NOMO-1 (cell line): ENCODE measurements at regions not wholly inside any gene's neighbourhood (a gene's known extent, or its start where the extent isn't known, plus 50 kb on each side); places are given as distances from the start of the nearest gene placed in this dataset.
A peak's percentile ranks its signal among the peaks of the same experiment; 100 is the strongest.

Source experiments
- DNase-seq, 2 experiments: peaks; one replicate each; lab custom pipeline; 2025; ENCODE audit not compliant: unreplicated experiment in 2 of 2; lab: John Stamatoyannopoulos, UW

- peak in 1 of 2 experiments; percentile 3 for DNase-seq
Measured at GRCh38 chr17:65370669-65371131, 190.7 kb downstream of the AXIN2 start.

- DNase-seq: no peak
Measured at GRCh38 chr17:65368341-65368740, 193.1 kb downstream of the AXIN2 start.

GRCh38 chr17:65366102-65366844 is 195.2 kb downstream of the AXIN2 start:
- no peak for DNase-seq

- DNase-seq: no peak
Measured at GRCh38 chr17:65365169-65365568, 196.3 kb downstream of the AXIN2 start.

- DNase-seq: no peak
Measured at GRCh38 chr17:65364438-65364837, 197.0 kb downstream of the AXIN2 start.

- DNase-seq: no peak
Measured at GRCh38 chr17:65362826-65363225, 198.6 kb downstream of the AXIN2 start.

- DNase-seq: no peak
Measured at GRCh38 chr17:65360961-65361552, 200.4 kb downstream of the AXIN2 start.

GRCh38 chr17:65359016-65359415 is 202.4 kb downstream of the AXIN2 start:
- DNase-seq: no peak

- no peak for DNase-seq
Measured at GRCh38 chr17:65356536-65356935, 204.9 kb downstream of the AXIN2 start.

GRCh38 chr17:65355246-65355645 is 206.2 kb downstream of the AXIN2 start:
- no peak for DNase-seq

GRCh38 chr17:65349916-65350315 is 211.5 kb downstream of the AXIN2 start:
- no peak for DNase-seq

GRCh38 chr17:65346166-65346565 is 209.0 kb downstream of the RGS9 start:
- no peak for DNase-seq

GRCh38 chr17:65345261-65346005 is 208.3 kb downstream of the RGS9 start:
- no peak for DNase-seq

- DNase-seq: no peak
Measured at GRCh38 chr17:65340401-65340800, 203.2 kb downstream of the RGS9 start.

- DNase-seq: no peak
Measured at GRCh38 chr17:65334406-65334805, 197.2 kb downstream of the RGS9 start.

GRCh38 chr17:65332779-65333178 is 195.6 kb downstream of the RGS9 start:
- no peak for DNase-seq

GRCh38 chr17:65332375-65332774 is 195.2 kb downstream of the RGS9 start:
- DNase-seq: no peak

- no peak for DNase-seq
Measured at GRCh38 chr17:65328567-65328966, 191.4 kb downstream of the RGS9 start.

- no peak for DNase-seq
Measured at GRCh38 chr17:65324611-65325342, 187.6 kb downstream of the RGS9 start.

- DNase-seq: no peak
Measured at GRCh38 chr17:65323049-65323448, 185.9 kb downstream of the RGS9 start.

GRCh38 chr17:65320820-65321219 is 183.7 kb downstream of the RGS9 start:
- DNase-seq: no peak
